ENCODE measurements at regions not wholly inside any gene's neighbourhood (a gene's known extent, or its start where the extent isn't known, plus 50 kb on each side); places are given as distances from the start of the nearest gene placed in this dataset.

DNA sequence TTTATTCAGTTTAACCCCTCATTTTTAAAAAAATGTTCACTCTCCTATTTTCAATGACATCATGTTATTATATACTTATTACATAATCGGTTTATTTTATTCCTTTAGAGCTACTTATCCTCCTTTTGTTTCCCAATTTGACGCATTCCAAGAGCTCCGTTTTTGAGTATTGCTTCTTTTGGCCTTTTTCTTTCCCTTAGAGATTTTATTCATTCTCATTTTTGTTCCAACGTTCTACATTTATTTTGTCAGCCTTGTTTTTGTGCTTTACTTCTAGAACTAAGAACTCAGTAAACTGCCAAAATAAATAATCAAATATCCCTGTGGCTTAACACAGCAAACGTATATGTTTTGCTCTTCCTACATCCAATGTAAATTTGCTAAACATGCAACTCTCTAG lies 769.1 kb downstream of the NCAM2 start:
- no peak for TF ChIP-seq ZNF274 (IDR thresholded peaks at IDR 0.05; ENCODE audit: low read depth, low read length)
- no peak for TF ChIP-seq YY1 (IDR thresholded peaks at IDR 0.05; ENCODE audit: insufficient read depth, insufficient read length)

All from NT2/D1 (cell line).